Calu3 (cell line): ENCODE measurements at regions not wholly inside any gene's neighbourhood (a gene's known extent, or its start where the extent isn't known, plus 50 kb on each side); places are given as distances from the start of the nearest gene placed in this dataset.

ENCODE experiments used
- BruUV-seq: library from RNA; stranded (reverse); fragments of 400-500 nt; replicated peaks from 2 replicates; lab custom pipeline; 2021; lab: Mats Ljungman, UMichigan
- CTCF ChIA-PET: fragments of 300-600 bp; sonication (Branson Sonifier 250); formaldehyde crosslinking; loops from one replicate; lab custom pipeline; 2022; ENCODE audit warnings: antibody characterized with exemption; lab: Charles Lee
- DNase-seq: peaks from one replicate; pipeline ENCODE4 v3.0.0; 2022
- H3K27ac Mint-ChIP-seq: one replicate; pipeline ENCODE4 v1.8.0; 2022; ENCODE audit warnings: mixed read lengths; ENCODE audit not compliant: unreplicated experiment
- H3K27me3 Mint-ChIP-seq: one replicate; pipeline ENCODE4 v1.8.0; 2022; ENCODE audit warnings: mixed read lengths; ENCODE audit not compliant: unreplicated experiment
- H3K36me3 Mint-ChIP-seq: one replicate; pipeline ENCODE4 v1.8.0; 2022; ENCODE audit warnings: mild to moderate bottlenecking, moderate library complexity, mixed read lengths; ENCODE audit not compliant: insufficient read depth, unreplicated experiment
- H3K4me1 Mint-ChIP-seq: one replicate; pipeline ENCODE4 v1.8.0; 2022; ENCODE audit warnings: mild to moderate bottlenecking, low read depth, mixed read lengths; ENCODE audit not compliant: unreplicated experiment
- H3K4me3 Mint-ChIP-seq: one replicate; pipeline ENCODE4 v1.8.0; 2022; ENCODE audit warnings: mild to moderate bottlenecking, low read depth, moderate library complexity, mixed read lengths; ENCODE audit not compliant: unreplicated experiment
- H3K9me3 Mint-ChIP-seq: one replicate; pipeline ENCODE4 v1.8.0; 2022; ENCODE audit warnings: low read depth, mixed read lengths; ENCODE audit not compliant: unreplicated experiment
- CTCF ChIP-seq: fragments of 200-600 bp; IDR thresholded peaks from one replicate; pipeline ENCODE4 v1.8.0; 2022; ENCODE audit warnings: antibody characterized with exemption; ENCODE audit not compliant: unreplicated experiment
- intact Hi-C: fragments of 100-400 bp; cut with micrococcal nuclease; formaldehyde crosslinking; loops from one replicate; pipeline ENCODE4 v1.10.0; 2022; ENCODE audit not compliant: unreplicated experiment

DNA sequence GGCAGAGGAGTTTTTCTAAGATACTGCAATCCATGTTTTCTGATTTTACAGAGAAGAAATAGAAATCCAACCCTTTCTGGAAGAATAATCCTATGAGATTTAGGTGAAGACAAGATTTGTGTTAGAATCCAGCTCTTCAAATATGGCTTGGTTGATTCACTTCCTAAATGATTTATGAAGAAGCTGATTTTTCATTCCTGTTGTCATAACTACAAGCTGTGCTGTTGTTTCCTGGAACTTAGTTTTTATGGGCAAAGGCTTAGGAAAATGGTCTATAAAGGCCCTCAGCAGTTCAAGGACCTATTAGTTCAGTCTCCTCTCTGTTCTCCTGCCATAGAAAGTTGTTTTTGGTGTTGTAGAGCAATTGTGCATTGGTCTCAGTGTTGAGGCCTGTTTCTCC, 174.2 kb upstream of the FAM20A start:
- peaks cover 31% of the 10 kb centered on the region for H3K4me1 Mint-ChIP-seq
- TF ChIP-seq CTCF, result no peak
- H3K4me3 Mint-ChIP-seq, result no peak overlapping the region
- no peaks in the 10 kb centered on the region for H3K9me3 Mint-ChIP-seq
- BruUV-seq, result no TSS peak
- CTCF ChIA-PET, result no interaction called here
- H3K27me3 Mint-ChIP-seq, result no peaks in the 10 kb centered on the region
- no peaks in the 10 kb centered on the region for H3K36me3 Mint-ChIP-seq
- H3K27ac Mint-ChIP-seq, result no peak overlapping the region
- intact Hi-C loops, result loop anchor here (5.0 to 10.0 kb wide), 2 partner anchors 132 to 749 kb away; no protein-coding TSS in a partner anchor
- DNase-seq, result no peak

GRCh38 chr17:68771867-68772515, 170.8 kb upstream of the FAM20A start:
- Mint-ChIP-seq H3K27me3 (no peaks in the 10 kb centered on the region), H3K4me1 (peaks cover 19% of the 10 kb centered on the region), H3K27ac (no peak overlapping the region), H3K36me3 (no peaks in the 10 kb centered on the region), H3K9me3 (no peaks in the 10 kb centered on the region), H3K4me3 (no peak overlapping the region)
- CTCF ChIA-PET, result interaction anchor here (0.6 to 1.2 kb wide), 8 partner anchors 12 to 475 kb away, joined by 3 to 9 read pairs (median 3); partner anchors contain the start of gene FAM20A
- BruUV-seq, result no TSS peak
- intact Hi-C loops, result loop anchor here (1.0 to 10.0 kb wide), 2 partner anchors 463 to 753 kb away; no protein-coding TSS in a partner anchor
- DNase-seq, result peak; percentile 21
- peak; percentile 58 for TF ChIP-seq CTCF

DNA sequence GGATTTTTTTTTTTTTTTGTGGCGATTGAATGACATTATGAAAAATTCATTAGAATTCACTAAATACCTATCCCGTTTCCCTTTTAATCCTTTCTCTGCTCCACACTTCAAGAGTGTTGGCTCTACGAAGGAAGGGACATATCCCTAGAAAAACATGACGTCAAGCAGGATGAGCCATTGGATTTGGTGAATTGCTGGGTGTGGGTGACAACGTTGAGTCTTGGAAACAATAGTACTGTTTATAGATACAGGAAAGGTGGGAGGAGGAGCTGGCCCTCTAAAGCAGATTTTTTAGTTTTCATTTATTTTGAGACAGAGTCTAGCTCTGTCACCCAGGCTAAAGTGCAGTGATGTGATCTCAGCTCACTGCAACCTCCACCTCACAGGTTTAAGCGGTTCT, 167.6 kb upstream of the FAM20A start:
- BruUV-seq, result no TSS peak
- TF ChIP-seq CTCF, result no peak

GRCh38 chr17:68766640-68767039, 165.5 kb upstream of the FAM20A start:
- no peak for TF ChIP-seq CTCF
- Mint-ChIP-seq H3K36me3 (no peaks in the 10 kb centered on the region), H3K27me3 (no peaks in the 10 kb centered on the region), H3K9me3 (no peaks in the 10 kb centered on the region), H3K4me3 (no peak overlapping the region), H3K4me1 (peaks cover 7% of the 10 kb centered on the region), H3K27ac (no peak overlapping the region)
- intact Hi-C loops, result no loop called here
- CTCF ChIA-PET, result no interaction called here
- BruUV-seq, result no TSS peak
- no peak for DNase-seq

More for the DNA sequence above, 167.6 kb upstream of the FAM20A start:
- DNase-seq, result no peak
- CTCF ChIA-PET, result no interaction called here
- intact Hi-C loops, result no loop called here
- Mint-ChIP-seq H3K4me3 (no peak overlapping the region), H3K4me1 (peaks cover 9% of the 10 kb centered on the region), H3K36me3 (no peaks in the 10 kb centered on the region), H3K27ac (no peak overlapping the region), H3K27me3 (no peaks in the 10 kb centered on the region), H3K9me3 (no peaks in the 10 kb centered on the region)
